DND-41 (cell line): ENCODE measurements at regions not wholly inside any gene's neighbourhood (a gene's known extent, or its start where the extent isn't known, plus 50 kb on each side); places are given as distances from the start of the nearest gene placed in this dataset.

Experiments
- EZH2 ChIP-seq: IDR thresholded peaks from 3 replicates; pipeline ENCODE4 v1.6.1; 2012; ENCODE audit warnings: borderline replicate concordance, low read depth, mild to moderate bottlenecking, moderate library complexity, low read length, inconsistent platforms; ENCODE audit not compliant: severe bottlenecking
- TF ChIP-seq, protein P1 (sequence below): IDR thresholded peaks from 2 replicates; pipeline ENCODE4 v1.5.1; 2012; ENCODE audit warnings: borderline replicate concordance, low read length, moderate library complexity, mild to moderate bottlenecking; ENCODE audit not compliant: poor library complexity, severe bottlenecking; ENCODE audit errors: extremely low read depth

DNA sequence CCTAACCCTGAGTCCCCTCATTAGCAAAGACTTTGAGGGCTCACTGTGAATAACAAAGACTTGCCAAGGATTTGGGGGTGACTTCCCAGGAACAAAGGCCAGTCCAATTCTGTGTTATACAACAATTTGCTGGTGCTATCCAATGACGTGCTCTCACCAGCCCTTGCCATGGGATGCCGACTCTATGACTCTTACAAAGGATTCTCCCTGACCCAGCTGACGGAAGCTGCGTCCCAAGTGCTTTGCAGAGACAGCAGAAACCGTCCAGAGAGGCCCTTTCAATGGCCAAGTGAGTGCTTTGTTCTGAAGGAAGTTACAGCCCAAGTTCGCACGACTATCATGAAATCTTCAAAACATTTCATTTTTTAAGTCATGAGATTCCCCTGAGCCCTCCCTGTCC is 345.3 kb upstream of the TNRC6C start:
- TF ChIP-seq, protein P1, sequence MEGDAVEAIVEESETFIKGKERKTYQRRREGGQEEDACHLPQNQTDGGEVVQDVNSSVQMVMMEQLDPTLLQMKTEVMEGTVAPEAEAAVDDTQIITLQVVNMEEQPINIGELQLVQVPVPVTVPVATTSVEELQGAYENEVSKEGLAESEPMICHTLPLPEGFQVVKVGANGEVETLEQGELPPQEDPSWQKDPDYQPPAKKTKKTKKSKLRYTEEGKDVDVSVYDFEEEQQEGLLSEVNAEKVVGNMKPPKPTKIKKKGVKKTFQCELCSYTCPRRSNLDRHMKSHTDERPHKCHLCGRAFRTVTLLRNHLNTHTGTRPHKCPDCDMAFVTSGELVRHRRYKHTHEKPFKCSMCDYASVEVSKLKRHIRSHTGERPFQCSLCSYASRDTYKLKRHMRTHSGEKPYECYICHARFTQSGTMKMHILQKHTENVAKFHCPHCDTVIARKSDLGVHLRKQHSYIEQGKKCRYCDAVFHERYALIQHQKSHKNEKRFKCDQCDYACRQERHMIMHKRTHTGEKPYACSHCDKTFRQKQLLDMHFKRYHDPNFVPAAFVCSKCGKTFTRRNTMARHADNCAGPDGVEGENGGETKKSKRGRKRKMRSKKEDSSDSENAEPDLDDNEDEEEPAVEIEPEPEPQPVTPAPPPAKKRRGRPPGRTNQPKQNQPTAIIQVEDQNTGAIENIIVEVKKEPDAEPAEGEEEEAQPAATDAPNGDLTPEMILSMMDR, result no peak
- no peak for TF ChIP-seq EZH2
